ENCODE measurements at regions not wholly inside any gene's neighbourhood (a gene's known extent, or its start where the extent isn't known, plus 50 kb on each side); places are given as distances from the start of the nearest gene placed in this dataset.
A peak's percentile ranks its signal among the peaks of the same experiment; 100 is the strongest.
"Not testable (repeated sequence)": the region's sequence is repeated elsewhere in the genome, so short reads cannot be mapped to it uniquely, and the experiment has no call there.

- Histone ChIP-seq H3K4me1 (ENCODE audit: control insufficient read depth, insufficient read depth, low read length) (no peaks in the 10 kb centered on the region), H3K27me3 (ENCODE audit: control insufficient read depth, insufficient read depth, low read length) (no peaks in the 10 kb centered on the region), H3K4me3 (ENCODE audit: low read length) (no peak overlapping the region), H3K27ac (ENCODE audit: low read length) (no peak overlapping the region), H3K9me3 (replicated peaks; ENCODE audit: control insufficient read depth, low read depth, low read length) (no peaks in the 10 kb centered on the region), H3K36me3 (ENCODE audit: control insufficient read depth, insufficient read depth, low read length) (no peaks in the 10 kb centered on the region)
- no CpG with 5 or more reads among the region's 6 CpGs for WGBS (ENCODE audit: insufficient coverage)
- DNase-seq: no peak
These were observed 60.2 kb downstream of the LSMEM1 start for GRCh38 chr7:112540839-112541577.

GRCh38 chr7:112546723-112547513, 66.1 kb downstream of the LSMEM1 start:
- DNase-seq: no peak
- H3K4me3 ChIP-seq (ENCODE audit: low read length): no peak overlapping the region
- no peaks in the 10 kb centered on the region for H3K36me3 ChIP-seq (ENCODE audit: control insufficient read depth, insufficient read depth, low read length)
- H3K9me3 ChIP-seq (replicated peaks; ENCODE audit: control insufficient read depth, low read depth, low read length): no peaks in the 10 kb centered on the region
- WGBS (ENCODE audit: insufficient coverage): 83% methylated on average over 20 of the region's 25 CpGs
- H3K27me3 ChIP-seq (ENCODE audit: control insufficient read depth, insufficient read depth, low read length): no peaks in the 10 kb centered on the region
- no peaks in the 10 kb centered on the region for H3K4me1 ChIP-seq (ENCODE audit: control insufficient read depth, insufficient read depth, low read length)
- H3K27ac ChIP-seq (ENCODE audit: low read length): no peak overlapping the region

- no peaks in the 10 kb centered on the region for H3K36me3 ChIP-seq (ENCODE audit: control insufficient read depth, insufficient read depth, low read length)
- H3K4me3 ChIP-seq (ENCODE audit: low read length): no peak overlapping the region
- no peaks in the 10 kb centered on the region for H3K9me3 ChIP-seq (replicated peaks; ENCODE audit: control insufficient read depth, low read depth, low read length)
- no CpG with 5 or more reads among the region's 2 CpGs for WGBS (ENCODE audit: insufficient coverage)
- H3K4me1 ChIP-seq (ENCODE audit: control insufficient read depth, insufficient read depth, low read length): no peaks in the 10 kb centered on the region
- no peak overlapping the region for H3K27ac ChIP-seq (ENCODE audit: low read length)
- no peak for DNase-seq
- H3K27me3 ChIP-seq (ENCODE audit: control insufficient read depth, insufficient read depth, low read length): no peaks in the 10 kb centered on the region
These were observed 67.1 kb downstream of the LSMEM1 start for GRCh38 chr7:112547916-112548315.

GRCh38 chr7:112550468-112551060, 69.8 kb downstream of the LSMEM1 start:
- peak; percentile 66 for DNase-seq
- Histone ChIP-seq H3K27ac (ENCODE audit: low read length) (no peak overlapping the region), H3K27me3 (ENCODE audit: control insufficient read depth, insufficient read depth, low read length) (no peaks in the 10 kb centered on the region), H3K4me1 (ENCODE audit: control insufficient read depth, insufficient read depth, low read length) (no peaks in the 10 kb centered on the region), H3K36me3 (ENCODE audit: control insufficient read depth, insufficient read depth, low read length) (no peaks in the 10 kb centered on the region), H3K9me3 (replicated peaks; ENCODE audit: control insufficient read depth, low read depth, low read length) (no peaks in the 10 kb centered on the region), H3K4me3 (ENCODE audit: low read length) (no peak overlapping the region)
- WGBS (ENCODE audit: insufficient coverage): no CpG with 5 or more reads among the region's 2 CpGs

GRCh38 chr7:112551521-112551920, 70.7 kb downstream of the LSMEM1 start:
- not testable (repeated sequence) for H3K27ac ChIP-seq (ENCODE audit: low read length); H3K36me3 ChIP-seq (ENCODE audit: control insufficient read depth, insufficient read depth, low read length); H3K9me3 ChIP-seq (replicated peaks; ENCODE audit: control insufficient read depth, low read depth, low read length); H3K4me1 ChIP-seq (ENCODE audit: control insufficient read depth, insufficient read depth, low read length); H3K4me3 ChIP-seq (ENCODE audit: low read length); H3K27me3 ChIP-seq (ENCODE audit: control insufficient read depth, insufficient read depth, low read length); DNase-seq
- no CpG with 5 or more reads among the region's 30 CpGs for WGBS (ENCODE audit: insufficient coverage)

GRCh38 chr7:112554591-112554990, 73.8 kb downstream of the LSMEM1 start:
- H3K36me3 ChIP-seq (ENCODE audit: control insufficient read depth, insufficient read depth, low read length): no peaks in the 10 kb centered on the region
- H3K4me1 ChIP-seq (ENCODE audit: control insufficient read depth, insufficient read depth, low read length): no peaks in the 10 kb centered on the region
- no peak overlapping the region for H3K27ac ChIP-seq (ENCODE audit: low read length)
- H3K27me3 ChIP-seq (ENCODE audit: control insufficient read depth, insufficient read depth, low read length): no peaks in the 10 kb centered on the region
- no peak overlapping the region for H3K4me3 ChIP-seq (ENCODE audit: low read length)
- H3K9me3 ChIP-seq (replicated peaks; ENCODE audit: control insufficient read depth, low read depth, low read length): no peaks in the 10 kb centered on the region
- no peak for DNase-seq

- no CpG with 5 or more reads among the region's 1 CpG for WGBS (ENCODE audit: insufficient coverage)
- Histone ChIP-seq H3K4me3 (ENCODE audit: low read length) (no peak overlapping the region), H3K27ac (ENCODE audit: low read length) (no peak overlapping the region), H3K27me3 (ENCODE audit: control insufficient read depth, insufficient read depth, low read length) (no peaks in the 10 kb centered on the region), H3K36me3 (ENCODE audit: control insufficient read depth, insufficient read depth, low read length) (no peaks in the 10 kb centered on the region), H3K4me1 (ENCODE audit: control insufficient read depth, insufficient read depth, low read length) (no peaks in the 10 kb centered on the region), H3K9me3 (replicated peaks; ENCODE audit: control insufficient read depth, low read depth, low read length) (no peaks in the 10 kb centered on the region)
- no peak for DNase-seq
These were observed 75.8 kb downstream of the LSMEM1 start for GRCh38 chr7:112556633-112557032.

GRCh38 chr7:112566442-112567324, 85.9 kb downstream of the LSMEM1 start:
- H3K4me1 ChIP-seq (ENCODE audit: control insufficient read depth, insufficient read depth, low read length): no peaks in the 10 kb centered on the region
- WGBS (ENCODE audit: insufficient coverage): no CpG with 5 or more reads among the region's 8 CpGs
- H3K27me3 ChIP-seq (ENCODE audit: control insufficient read depth, insufficient read depth, low read length): no peaks in the 10 kb centered on the region
- peak; percentile 32 for DNase-seq
- no peak overlapping the region for H3K4me3 ChIP-seq (ENCODE audit: low read length)
- no peak overlapping the region for H3K27ac ChIP-seq (ENCODE audit: low read length)
- H3K9me3 ChIP-seq (replicated peaks; ENCODE audit: control insufficient read depth, low read depth, low read length): no peaks in the 10 kb centered on the region
- no peaks in the 10 kb centered on the region for H3K36me3 ChIP-seq (ENCODE audit: control insufficient read depth, insufficient read depth, low read length)

- no peak for DNase-seq
- H3K9me3 ChIP-seq (replicated peaks; ENCODE audit: control insufficient read depth, low read depth, low read length): no peaks in the 10 kb centered on the region
- no CpG with 5 or more reads among the region's 2 CpGs for WGBS (ENCODE audit: insufficient coverage)
- no peaks in the 10 kb centered on the region for H3K27me3 ChIP-seq (ENCODE audit: control insufficient read depth, insufficient read depth, low read length)
- H3K36me3 ChIP-seq (ENCODE audit: control insufficient read depth, insufficient read depth, low read length): no peaks in the 10 kb centered on the region
- no peaks in the 10 kb centered on the region for H3K4me1 ChIP-seq (ENCODE audit: control insufficient read depth, insufficient read depth, low read length)
- H3K27ac ChIP-seq (ENCODE audit: low read length): no peak overlapping the region
- no peak overlapping the region for H3K4me3 ChIP-seq (ENCODE audit: low read length)
These were observed 86.6 kb downstream of the LSMEM1 start for GRCh38 chr7:112567388-112567787.
